ENCODE measurements at regions not wholly inside any gene's neighbourhood (a gene's known extent, or its start where the extent isn't known, plus 50 kb on each side); places are given as distances from the start of the nearest gene placed in this dataset.
"Not testable (repeated sequence)": the region's sequence is repeated elsewhere in the genome, so short reads cannot be mapped to it uniquely, and the experiment has no call there.

GRCh38 chr1:83457735-83458248 lies 541.1 kb downstream of the TTLL7 start:
- not testable (repeated sequence) for DNase-seq

- DNase-seq, result not testable (repeated sequence)
Observed at GRCh38 chr1:83457281-83457680, 541.7 kb downstream of the TTLL7 start.

- not testable (repeated sequence) for DNase-seq
Observed at GRCh38 chr1:83455753-83456152, 543.2 kb downstream of the TTLL7 start.

- not testable (repeated sequence) for DNase-seq
Observed at GRCh38 chr1:83445873-83446272, 553.1 kb downstream of the TTLL7 start.

GRCh38 chr1:83442412-83442811 lies 556.5 kb downstream of the TTLL7 start:
- DNase-seq, result not testable (repeated sequence)

GRCh38 chr1:83440586-83440985 lies 558.3 kb downstream of the TTLL7 start:
- not testable (repeated sequence) for DNase-seq

GRCh38 chr1:83440021-83440420 lies 558.9 kb downstream of the TTLL7 start:
- DNase-seq, result not testable (repeated sequence)

- DNase-seq, result not testable (repeated sequence)
Observed at GRCh38 chr1:83438316-83438715, 560.6 kb downstream of the TTLL7 start.

GRCh38 chr1:83435336-83435735 lies 563.6 kb downstream of the TTLL7 start:
- not testable (repeated sequence) for DNase-seq

- DNase-seq, result not testable (repeated sequence)
Observed at GRCh38 chr1:83427566-83427965, 571.4 kb downstream of the TTLL7 start.

- DNase-seq, result not testable (repeated sequence)
Observed at GRCh38 chr1:83423382-83423781, 575.5 kb downstream of the TTLL7 start.

GRCh38 chr1:83418558-83418957 lies 580.4 kb downstream of the TTLL7 start:
- no peak for DNase-seq

- not testable (repeated sequence) for DNase-seq
Observed at GRCh38 chr1:83413839-83414107, 585.2 kb downstream of the TTLL7 start.

GRCh38 chr1:83410746-83411413 lies 588.1 kb downstream of the TTLL7 start:
- DNase-seq, result not testable (repeated sequence)

- not testable (repeated sequence) for DNase-seq
Observed at GRCh38 chr1:83406693-83407371, 592.1 kb downstream of the TTLL7 start.

GRCh38 chr1:83405789-83406188 lies 593.1 kb downstream of the TTLL7 start:
- DNase-seq, result not testable (repeated sequence)

- not testable (repeated sequence) for DNase-seq
Observed at GRCh38 chr1:83403500-83403899, 595.4 kb downstream of the TTLL7 start.

- not testable (repeated sequence) for DNase-seq
Observed at GRCh38 chr1:83401146-83401545, 597.8 kb downstream of the TTLL7 start.

- DNase-seq, result not testable (repeated sequence)
Observed at GRCh38 chr1:83400173-83400572, 598.8 kb downstream of the TTLL7 start.

GRCh38 chr1:83398125-83398524 lies 600.8 kb downstream of the TTLL7 start:
- not testable (repeated sequence) for DNase-seq

GRCh38 chr1:83395130-83395529 lies 603.8 kb downstream of the TTLL7 start:
- not testable (repeated sequence) for DNase-seq

GRCh38 chr1:83386946-83387345 lies 612.0 kb downstream of the TTLL7 start:
- not testable (repeated sequence) for DNase-seq

- DNase-seq, result not testable (repeated sequence)
Observed at GRCh38 chr1:83383107-83383506, 615.8 kb downstream of the TTLL7 start.

- not testable (repeated sequence) for DNase-seq
Observed at GRCh38 chr1:83373018-83373417, 625.9 kb downstream of the TTLL7 start.
